GM23338 (cell line): ENCODE measurements at regions not wholly inside any gene's neighbourhood (a gene's known extent, or its start where the extent isn't known, plus 50 kb on each side); places are given as distances from the start of the nearest gene placed in this dataset.

Experiments
- ATAC-seq: fragments of 200-7000 bp; cut with Tn5 transposase; 3 replicates; pipeline ENCODE4 v1.9.1; 2020
- DNase-seq: peaks from one replicate; pipeline ENCODE4 v3.0.0-alpha.2; 2015; ENCODE audit warnings: low spot score
- H2AFZ ChIP-seq: fragments of 200-600 bp; sonication (generic); 2 replicates; pipeline ENCODE4 v1.8.0; 2016; ENCODE audit warnings: antibody characterized with exemption, mild to moderate bottlenecking, moderate library complexity
- H3F3A ChIP-seq: fragments of 200-600 bp; sonication (generic); replicated peaks from 2 replicates; pipeline ENCODE4 v1.8.0; 2017; ENCODE audit warnings: antibody characterized with exemption, mixed run types, low read depth
- H3K27ac ChIP-seq: fragments of 200-600 bp; sonication (generic); 2 replicates; pipeline ENCODE4 v1.6.1; 2016; ENCODE audit warnings: low read depth
- H3K27me3 ChIP-seq: fragments of 200-600 bp; sonication (generic); 2 replicates; pipeline ENCODE4 v1.8.0; 2016; ENCODE audit warnings: mild to moderate bottlenecking, mixed run types, moderate library complexity; ENCODE audit not compliant: insufficient read depth
- H3K36me3 ChIP-seq: fragments of 200-600 bp; sonication (generic); 2 replicates; pipeline ENCODE4 v1.8.0; 2016; ENCODE audit warnings: mild to moderate bottlenecking; ENCODE audit not compliant: insufficient read depth
- H3K4me1 ChIP-seq: fragments of 200-600 bp; sonication (generic); 2 replicates; pipeline ENCODE4 v1.8.0; 2016; ENCODE audit warnings: mild to moderate bottlenecking, moderate library complexity; ENCODE audit not compliant: insufficient read depth
- H3K4me2 ChIP-seq: fragments of 200-600 bp; sonication (generic); 2 replicates; pipeline ENCODE4 v1.7.1; 2017; ENCODE audit warnings: mixed run types
- H3K4me3 ChIP-seq: fragments of 200-600 bp; sonication (generic); 2 replicates; pipeline ENCODE4 v1.6.1; 2016; ENCODE audit warnings: mixed run types
- H3K79me2 ChIP-seq: fragments of 200-600 bp; sonication (generic); replicated peaks from 2 replicates; pipeline ENCODE4 v1.8.0; 2017; ENCODE audit warnings: mild to moderate bottlenecking; ENCODE audit not compliant: insufficient read depth
- H3K9me2 ChIP-seq: fragments of 200-600 bp; sonication (generic); 2 replicates; pipeline ENCODE4 v1.8.0; 2017; ENCODE audit not compliant: insufficient read depth
- H4K20me1 ChIP-seq: fragments of 200-600 bp; sonication (generic); replicated peaks from 2 replicates; pipeline ENCODE4 v1.8.0; 2017; ENCODE audit warnings: mild to moderate bottlenecking; ENCODE audit not compliant: insufficient read depth
- H3K27ac Mint-ChIP-seq: 2 replicates; pipeline ENCODE4 v1.8.0; 2020; ENCODE audit warnings: inconsistent platforms, mild to moderate bottlenecking, moderate library complexity, mixed read lengths
- H3K27me3 Mint-ChIP-seq: 3 replicates; pipeline ENCODE4 v1.8.0; 2022; ENCODE audit warnings: low read depth, mild to moderate bottlenecking, moderate library complexity, mixed read lengths, inconsistent platforms; ENCODE audit not compliant: insufficient read depth, poor library complexity
- H3K36me3 Mint-ChIP-seq: 3 replicates; pipeline ENCODE4 v1.8.0; 2021; ENCODE audit warnings: low read depth, mild to moderate bottlenecking, inconsistent platforms, moderate library complexity, mixed read lengths
- H3K4me1 Mint-ChIP-seq: 3 replicates; pipeline ENCODE4 v1.8.0; 2020; ENCODE audit warnings: mild to moderate bottlenecking, inconsistent platforms, mixed read lengths
- H3K4me3 Mint-ChIP-seq: 3 replicates; pipeline ENCODE4 v1.8.0; 2021; ENCODE audit warnings: moderate library complexity, mild to moderate bottlenecking, inconsistent platforms, mixed read lengths
- H3K9me3 Mint-ChIP-seq: 3 replicates; pipeline ENCODE4 v1.8.0; 2020; ENCODE audit warnings: moderate library complexity, mild to moderate bottlenecking, inconsistent platforms, mixed read lengths
- CREB1 ChIP-seq: fragments of 250-450 bp; sonication (Bioruptor Pico); IDR thresholded peaks from 2 replicates; pipeline ENCODE4 v1.5.0; 2020; ENCODE audit warnings: low read depth, mild to moderate bottlenecking, moderate library complexity
- CTCF ChIP-seq, 2 experiments: fragments of 200-600 bp in 1 of 2; sonication (generic) in 1 of 2; conservative IDR thresholded peaks; 2 replicates each; pipeline versions ENCODE4 v1.5.1 to v1.6.1; 2016 to 2017; ENCODE audit warnings: antibody characterized with exemption in 2 of 2, low read depth in 2 of 2, mild to moderate bottlenecking in 2 of 2, moderate library complexity in 1 of 2
- EZH2 ChIP-seq: fragments of 200-600 bp; sonication (generic); IDR thresholded peaks from one replicate; pipeline ENCODE4 v1.8.0; 2017; ENCODE audit warnings: antibody characterized with exemption, mild to moderate bottlenecking, low read depth; ENCODE audit not compliant: unreplicated experiment
- EZH2phosphoT487 ChIP-seq: fragments of 200-600 bp; sonication (generic); IDR thresholded peaks from one replicate; pipeline ENCODE4 v1.8.1; 2018; ENCODE audit warnings: antibody characterized with exemption; ENCODE audit not compliant: unreplicated experiment
- JUNB ChIP-seq: IDR thresholded peaks from one replicate; pipeline ENCODE4 v1.6.1; 2016; ENCODE audit warnings: antibody characterized with exemption; ENCODE audit not compliant: unreplicated experiment
- NANOG ChIP-seq: IDR thresholded peaks from 2 replicates; pipeline ENCODE4 v1.6.1; 2016; ENCODE audit warnings: antibody characterized with exemption, borderline replicate concordance
- POLR2AphosphoS5 ChIP-seq: IDR thresholded peaks from 2 replicates; pipeline ENCODE4 v1.6.1; 2016; ENCODE audit warnings: antibody characterized with exemption, low read depth
- REST ChIP-seq: IDR thresholded peaks from one replicate; pipeline ENCODE4 v1.6.1; 2018; ENCODE audit warnings: antibody characterized with exemption; ENCODE audit not compliant: unreplicated experiment
- STAT1 ChIP-seq: IDR thresholded peaks from one replicate; pipeline ENCODE4 v1.6.1; 2016; ENCODE audit warnings: antibody characterized with exemption; ENCODE audit not compliant: unreplicated experiment
- ZNF114 ChIP-seq: fragments of 250-450 bp; sonication (Bioruptor Pico); IDR thresholded peaks from 2 replicates; pipeline ENCODE4 v1.5.0; 2020; ENCODE audit warnings: mild to moderate bottlenecking, moderate library complexity
- ZNF331 ChIP-seq: fragments of 250-450 bp; sonication (Bioruptor Pico); IDR thresholded peaks from 2 replicates; pipeline ENCODE4 v1.5.0; 2020; ENCODE audit warnings: low read depth, mild to moderate bottlenecking, moderate library complexity
- TF ChIP-seq, protein P1 (sequence below): fragments of 250-450 bp; sonication (Bioruptor Pico); IDR thresholded peaks from 2 replicates; pipeline ENCODE4 v1.5.0; 2020; ENCODE audit warnings: mild to moderate bottlenecking, moderate library complexity
- TF ChIP-seq, protein P2 (sequence below): IDR thresholded peaks from 2 replicates; pipeline ENCODE4 v1.6.1; 2016; ENCODE audit warnings: antibody characterized with exemption

- Histone ChIP-seq H2AFZ (no peak overlapping the region), H3K27ac (no peak overlapping the region), H4K20me1 (no peaks in the 10 kb centered on the region), H3K79me2 (no peaks in the 10 kb centered on the region), H3K4me2 (no peak overlapping the region), H3K9me2 (peaks cover 6% of the 10 kb centered on the region; the same call in 1 of the 2 replicates), H3K4me1 (no peaks in the 10 kb centered on the region), H3K4me3 (no peak overlapping the region), H3K36me3 (no peaks in the 10 kb centered on the region), H3K27me3 (no peaks in the 10 kb centered on the region), H3F3A (no peaks in the 10 kb centered on the region)
- peaks cover 3% of the 10 kb centered on the region for H3K27me3 Mint-ChIP-seq
- peaks cover 2% of the 10 kb centered on the region; the same call in 1 of the 3 replicates for H3K9me3 Mint-ChIP-seq
- H3K27ac Mint-ChIP-seq: no peak overlapping the region
- H3K36me3 Mint-ChIP-seq: no peaks in the 10 kb centered on the region
- DNase-seq: no peak
- peaks cover 2% of the 10 kb centered on the region for H3K4me1 Mint-ChIP-seq
- ATAC-seq: no peak
- H3K4me3 Mint-ChIP-seq: no peak overlapping the region
- TF ChIP-seq STAT1 (no peak), EZH2phosphoT487 (no peak), NANOG (no peak), CTCF (conservative IDR thresholded peaks at IDR 0.05; ENCODE audit: low read depth in 2 of 2) (no peak), ZNF114 (CRISPR knock-in tag) (no peak), JUNB (no peak), CREB1 (CRISPR knock-in tag) (no peak), REST (no peak), POLR2AphosphoS5 (no peak), EZH2 (no peak), ZNF331 (CRISPR knock-in tag) (no peak)
- TF ChIP-seq, protein P1, sequence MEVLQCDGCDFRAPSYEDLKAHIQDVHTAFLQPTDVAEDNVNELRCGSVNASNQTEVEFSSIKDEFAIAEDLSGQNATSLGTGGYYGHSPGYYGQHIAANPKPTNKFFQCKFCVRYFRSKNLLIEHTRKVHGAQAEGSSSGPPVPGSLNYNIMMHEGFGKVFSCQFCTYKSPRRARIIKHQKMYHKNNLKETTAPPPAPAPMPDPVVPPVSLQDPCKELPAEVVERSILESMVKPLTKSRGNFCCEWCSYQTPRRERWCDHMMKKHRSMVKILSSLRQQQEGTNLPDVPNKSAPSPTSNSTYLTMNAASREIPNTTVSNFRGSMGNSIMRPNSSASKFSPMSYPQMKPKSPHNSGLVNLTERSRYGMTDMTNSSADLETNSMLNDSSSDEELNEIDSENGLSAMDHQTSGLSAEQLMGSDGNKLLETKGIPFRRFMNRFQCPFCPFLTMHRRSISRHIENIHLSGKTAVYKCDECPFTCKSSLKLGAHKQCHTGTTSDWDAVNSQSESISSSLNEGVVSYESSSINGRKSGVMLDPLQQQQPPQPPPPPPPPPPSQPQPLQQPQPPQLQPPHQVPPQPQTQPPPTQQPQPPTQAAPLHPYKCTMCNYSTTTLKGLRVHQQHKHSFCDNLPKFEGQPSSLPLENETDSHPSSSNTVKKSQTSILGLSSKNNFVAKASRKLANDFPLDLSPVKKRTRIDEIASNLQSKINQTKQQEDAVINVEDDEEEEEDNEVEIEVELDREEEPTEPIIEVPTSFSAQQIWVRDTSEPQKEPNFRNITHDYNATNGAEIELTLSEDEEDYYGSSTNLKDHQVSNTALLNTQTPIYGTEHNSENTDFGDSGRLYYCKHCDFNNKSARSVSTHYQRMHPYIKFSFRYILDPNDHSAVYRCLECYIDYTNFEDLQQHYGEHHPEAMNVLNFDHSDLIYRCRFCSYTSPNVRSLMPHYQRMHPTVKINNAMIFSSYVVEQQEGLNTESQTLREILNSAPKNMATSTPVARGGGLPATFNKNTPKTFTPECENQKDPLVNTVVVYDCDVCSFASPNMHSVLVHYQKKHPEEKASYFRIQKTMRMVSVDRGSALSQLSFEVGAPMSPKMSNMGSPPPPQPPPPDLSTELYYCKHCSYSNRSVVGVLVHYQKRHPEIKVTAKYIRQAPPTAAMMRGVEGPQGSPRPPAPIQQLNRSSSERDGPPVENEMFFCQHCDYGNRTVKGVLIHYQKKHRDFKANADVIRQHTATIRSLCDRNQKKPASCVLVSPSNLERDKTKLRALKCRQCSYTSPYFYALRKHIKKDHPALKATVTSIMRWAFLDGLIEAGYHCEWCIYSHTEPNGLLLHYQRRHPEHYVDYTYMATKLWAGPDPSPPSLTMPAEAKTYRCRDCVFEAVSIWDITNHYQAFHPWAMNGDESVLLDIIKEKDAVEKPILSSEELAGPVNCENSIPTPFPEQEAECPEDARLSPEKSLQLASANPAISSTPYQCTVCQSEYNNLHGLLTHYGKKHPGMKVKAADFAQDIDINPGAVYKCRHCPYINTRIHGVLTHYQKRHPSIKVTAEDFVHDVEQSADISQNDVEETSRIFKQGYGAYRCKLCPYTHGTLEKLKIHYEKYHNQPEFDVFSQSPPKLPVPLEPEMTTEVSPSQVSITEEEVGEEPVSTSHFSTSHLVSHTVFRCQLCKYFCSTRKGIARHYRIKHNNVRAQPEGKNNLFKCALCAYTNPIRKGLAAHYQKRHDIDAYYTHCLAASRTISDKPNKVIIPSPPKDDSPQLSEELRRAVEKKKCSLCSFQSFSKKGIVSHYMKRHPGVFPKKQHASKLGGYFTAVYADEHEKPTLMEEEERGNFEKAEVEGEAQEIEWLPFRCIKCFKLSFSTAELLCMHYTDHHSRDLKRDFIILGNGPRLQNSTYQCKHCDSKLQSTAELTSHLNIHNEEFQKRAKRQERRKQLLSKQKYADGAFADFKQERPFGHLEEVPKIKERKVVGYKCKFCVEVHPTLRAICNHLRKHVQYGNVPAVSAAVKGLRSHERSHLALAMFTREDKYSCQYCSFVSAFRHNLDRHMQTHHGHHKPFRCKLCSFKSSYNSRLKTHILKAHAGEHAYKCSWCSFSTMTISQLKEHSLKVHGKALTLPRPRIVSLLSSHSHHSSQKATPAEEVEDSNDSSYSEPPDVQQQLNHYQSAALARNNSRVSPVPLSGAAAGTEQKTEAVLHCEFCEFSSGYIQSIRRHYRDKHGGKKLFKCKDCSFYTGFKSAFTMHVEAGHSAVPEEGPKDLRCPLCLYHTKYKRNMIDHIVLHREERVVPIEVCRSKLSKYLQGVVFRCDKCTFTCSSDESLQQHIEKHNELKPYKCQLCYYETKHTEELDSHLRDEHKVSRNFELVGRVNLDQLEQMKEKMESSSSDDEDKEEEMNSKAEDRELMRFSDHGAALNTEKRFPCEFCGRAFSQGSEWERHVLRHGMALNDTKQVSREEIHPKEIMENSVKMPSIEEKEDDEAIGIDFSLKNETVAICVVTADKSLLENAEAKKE: no peak
- TF ChIP-seq, protein P2, sequence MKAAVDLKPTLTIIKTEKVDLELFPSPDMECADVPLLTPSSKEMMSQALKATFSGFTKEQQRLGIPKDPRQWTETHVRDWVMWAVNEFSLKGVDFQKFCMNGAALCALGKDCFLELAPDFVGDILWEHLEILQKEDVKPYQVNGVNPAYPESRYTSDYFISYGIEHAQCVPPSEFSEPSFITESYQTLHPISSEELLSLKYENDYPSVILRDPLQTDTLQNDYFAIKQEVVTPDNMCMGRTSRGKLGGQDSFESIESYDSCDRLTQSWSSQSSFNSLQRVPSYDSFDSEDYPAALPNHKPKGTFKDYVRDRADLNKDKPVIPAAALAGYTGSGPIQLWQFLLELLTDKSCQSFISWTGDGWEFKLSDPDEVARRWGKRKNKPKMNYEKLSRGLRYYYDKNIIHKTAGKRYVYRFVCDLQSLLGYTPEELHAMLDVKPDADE: no peak
Measured at GRCh38 chr5:125140855-125141254, 394.4 kb upstream of the ZNF608 start.
